ENCODE measurements at regions not wholly inside any gene's neighbourhood (a gene's known extent, or its start where the extent isn't known, plus 50 kb on each side); places are given as distances from the start of the nearest gene placed in this dataset.

DNA sequence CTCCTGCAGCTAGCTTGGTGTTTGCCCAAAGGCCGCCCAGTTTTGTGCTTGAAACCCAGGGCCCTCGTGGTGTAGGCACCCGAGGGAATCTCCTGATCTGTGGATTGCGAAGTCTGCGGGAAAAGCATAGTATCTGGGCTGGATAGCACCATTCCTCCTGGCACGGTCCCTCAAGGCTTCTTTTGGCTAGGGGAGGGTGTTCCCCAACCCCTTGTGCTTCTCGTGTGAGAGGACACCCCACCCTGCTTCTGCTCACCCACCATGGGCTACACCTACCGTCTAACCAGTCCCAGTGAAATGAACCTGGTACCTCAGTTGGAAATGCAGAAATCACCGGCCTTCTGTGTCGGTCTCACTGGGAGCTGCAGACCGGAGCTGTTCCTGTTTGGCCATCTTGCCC, 403.5 kb downstream of the USP25 start:
- DNase-seq (ENCODE audit: low read depth) = no peak
- TF ChIP-seq, protein P1, sequence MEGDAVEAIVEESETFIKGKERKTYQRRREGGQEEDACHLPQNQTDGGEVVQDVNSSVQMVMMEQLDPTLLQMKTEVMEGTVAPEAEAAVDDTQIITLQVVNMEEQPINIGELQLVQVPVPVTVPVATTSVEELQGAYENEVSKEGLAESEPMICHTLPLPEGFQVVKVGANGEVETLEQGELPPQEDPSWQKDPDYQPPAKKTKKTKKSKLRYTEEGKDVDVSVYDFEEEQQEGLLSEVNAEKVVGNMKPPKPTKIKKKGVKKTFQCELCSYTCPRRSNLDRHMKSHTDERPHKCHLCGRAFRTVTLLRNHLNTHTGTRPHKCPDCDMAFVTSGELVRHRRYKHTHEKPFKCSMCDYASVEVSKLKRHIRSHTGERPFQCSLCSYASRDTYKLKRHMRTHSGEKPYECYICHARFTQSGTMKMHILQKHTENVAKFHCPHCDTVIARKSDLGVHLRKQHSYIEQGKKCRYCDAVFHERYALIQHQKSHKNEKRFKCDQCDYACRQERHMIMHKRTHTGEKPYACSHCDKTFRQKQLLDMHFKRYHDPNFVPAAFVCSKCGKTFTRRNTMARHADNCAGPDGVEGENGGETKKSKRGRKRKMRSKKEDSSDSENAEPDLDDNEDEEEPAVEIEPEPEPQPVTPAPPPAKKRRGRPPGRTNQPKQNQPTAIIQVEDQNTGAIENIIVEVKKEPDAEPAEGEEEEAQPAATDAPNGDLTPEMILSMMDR (IDR thresholded peaks at IDR 0.05; ENCODE audit: insufficient read depth, low read length) = no peak

DNA sequence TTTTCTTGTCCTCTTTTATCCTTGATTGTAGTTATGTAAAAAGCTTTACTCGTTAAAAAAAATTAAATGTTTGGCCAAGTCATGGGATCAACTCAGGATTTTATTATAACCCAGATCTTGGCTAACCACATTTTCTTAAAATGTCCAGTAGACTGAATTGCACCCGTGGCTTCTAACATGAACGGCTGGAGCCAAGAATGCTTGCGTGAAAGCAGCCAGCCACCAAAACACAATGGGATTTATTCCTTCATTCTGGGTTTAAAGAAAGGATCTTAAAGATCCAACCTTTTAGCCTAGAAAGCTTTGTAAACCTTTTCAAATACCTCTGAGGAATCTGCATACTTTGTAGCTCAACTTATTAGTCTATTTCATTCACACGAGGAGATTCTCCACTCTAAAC, 404.4 kb downstream of the USP25 start:
- DNase-seq (ENCODE audit: low read depth) = peak; percentile 63
- TF ChIP-seq, protein P1 (IDR thresholded peaks at IDR 0.05; ENCODE audit: insufficient read depth, low read length) = no peak
- no peak overlapping the region for H3K4me3 ChIP-seq (ENCODE audit: low read depth, low read length)

More for the DNA sequence above, 403.5 kb downstream of the USP25 start:
- no peak overlapping the region for H3K4me3 ChIP-seq (ENCODE audit: low read depth, low read length)

GRCh38 chr21:16137106-16137505, 407.3 kb downstream of the USP25 start:
- peak; percentile 4 for DNase-seq (ENCODE audit: low read depth)
- TF ChIP-seq, protein P1 (IDR thresholded peaks at IDR 0.05; ENCODE audit: insufficient read depth, low read length) = no peak
- H3K4me3 ChIP-seq (ENCODE audit: low read depth, low read length) = no peak overlapping the region

GRCh38 chr21:16145052-16145451, 415.3 kb downstream of the USP25 start:
- DNase-seq (ENCODE audit: low read depth) = no peak
- no peak overlapping the region for H3K4me3 ChIP-seq (ENCODE audit: low read depth, low read length)
- TF ChIP-seq, protein P1 (IDR thresholded peaks at IDR 0.05; ENCODE audit: insufficient read depth, low read length) = no peak

GRCh38 chr21:16145479-16145878, 415.7 kb downstream of the USP25 start:
- no peak overlapping the region for H3K4me3 ChIP-seq (ENCODE audit: low read depth, low read length)
- DNase-seq (ENCODE audit: low read depth) = no peak
- TF ChIP-seq, protein P1 (IDR thresholded peaks at IDR 0.05; ENCODE audit: insufficient read depth, low read length) = no peak

DNA sequence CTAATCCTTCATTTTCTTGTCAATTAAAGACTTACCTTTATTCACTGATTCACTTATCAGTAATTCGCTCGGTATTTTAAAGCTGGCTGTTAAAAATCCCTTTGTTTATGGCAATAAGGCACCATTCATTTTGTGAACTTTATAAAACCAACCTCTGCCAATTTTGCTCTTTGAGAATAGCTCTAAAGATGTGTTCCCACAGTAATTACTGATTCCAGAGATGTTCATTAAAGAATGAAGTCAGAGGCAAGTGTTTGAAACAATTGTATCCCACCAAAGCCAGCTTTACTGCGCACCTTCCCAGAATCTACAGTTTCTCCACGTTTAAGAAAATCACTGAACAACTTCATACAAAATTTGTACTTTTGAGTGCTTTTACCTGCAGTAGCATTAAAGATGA, 424.5 kb downstream of the USP25 start:
- TF ChIP-seq, protein P1 (IDR thresholded peaks at IDR 0.05; ENCODE audit: insufficient read depth, low read length) = no peak
- DNase-seq (ENCODE audit: low read depth) = no peak
- no peak overlapping the region for H3K4me3 ChIP-seq (ENCODE audit: low read depth, low read length)

DNA sequence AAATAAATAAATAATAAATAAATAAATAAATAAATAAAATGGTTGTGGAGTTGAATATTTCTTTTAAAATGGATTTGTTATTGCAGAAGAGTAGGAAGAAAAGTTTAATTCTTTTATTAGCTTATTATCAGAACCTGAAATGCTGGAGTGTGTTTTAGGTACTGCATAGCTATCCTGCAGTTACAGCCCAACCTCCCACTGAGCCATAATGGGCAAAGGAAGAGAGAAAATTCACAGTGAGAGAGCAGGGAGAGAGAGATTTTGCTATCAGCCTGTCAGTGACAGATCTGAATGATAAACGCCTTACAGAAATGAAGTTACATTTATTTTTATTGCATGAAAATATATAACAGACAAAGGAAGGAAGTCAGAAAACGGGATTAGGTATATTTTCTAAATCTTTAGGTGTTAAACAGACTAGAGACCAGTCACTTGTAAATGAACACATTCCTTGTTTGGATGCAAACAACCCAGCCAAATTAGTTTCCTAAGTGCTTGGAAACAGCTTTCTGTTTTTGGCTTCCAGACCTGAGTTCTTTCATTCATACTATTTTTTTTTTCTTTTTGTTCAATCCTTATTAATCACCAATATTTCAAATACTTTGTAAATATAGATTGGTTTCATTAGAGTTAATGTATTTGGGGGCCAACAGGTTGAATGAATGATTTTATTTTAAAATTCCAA, 425.3 kb downstream of the USP25 start:
- TF ChIP-seq, protein P1 (IDR thresholded peaks at IDR 0.05; ENCODE audit: insufficient read depth, low read length) = no peak
- no peak for DNase-seq (ENCODE audit: low read depth)
- H3K4me3 ChIP-seq (ENCODE audit: low read depth, low read length) = no peak overlapping the region
